ENCODE measurements at regions not wholly inside any gene's neighbourhood (a gene's known extent, or its start where the extent isn't known, plus 50 kb on each side); places are given as distances from the start of the nearest gene placed in this dataset.
"Not testable (repeated sequence)": the region's sequence is repeated elsewhere in the genome, so short reads cannot be mapped to it uniquely, and the experiment has no call there.

DNA sequence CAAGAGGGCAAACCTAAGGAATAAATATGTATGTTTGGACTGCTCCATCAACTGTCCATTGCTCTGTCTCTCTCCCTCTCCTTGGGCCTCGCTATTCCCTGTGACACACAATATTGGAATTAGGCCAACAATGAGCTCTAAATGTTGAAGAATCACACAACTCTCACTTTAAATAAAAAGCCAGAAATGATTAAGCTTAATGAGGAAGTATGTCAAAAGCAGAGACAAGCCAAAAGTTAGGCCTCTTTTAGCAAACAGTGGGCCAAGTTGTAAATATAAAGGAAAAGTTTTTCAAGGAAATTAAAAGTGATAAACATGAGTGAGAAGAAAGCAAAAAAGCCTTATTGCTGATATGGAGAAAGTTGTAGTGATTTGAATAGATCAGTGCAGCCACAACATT lies 141.0 kb downstream of the VGLL3 start:
- TF ChIP-seq, protein P1, sequence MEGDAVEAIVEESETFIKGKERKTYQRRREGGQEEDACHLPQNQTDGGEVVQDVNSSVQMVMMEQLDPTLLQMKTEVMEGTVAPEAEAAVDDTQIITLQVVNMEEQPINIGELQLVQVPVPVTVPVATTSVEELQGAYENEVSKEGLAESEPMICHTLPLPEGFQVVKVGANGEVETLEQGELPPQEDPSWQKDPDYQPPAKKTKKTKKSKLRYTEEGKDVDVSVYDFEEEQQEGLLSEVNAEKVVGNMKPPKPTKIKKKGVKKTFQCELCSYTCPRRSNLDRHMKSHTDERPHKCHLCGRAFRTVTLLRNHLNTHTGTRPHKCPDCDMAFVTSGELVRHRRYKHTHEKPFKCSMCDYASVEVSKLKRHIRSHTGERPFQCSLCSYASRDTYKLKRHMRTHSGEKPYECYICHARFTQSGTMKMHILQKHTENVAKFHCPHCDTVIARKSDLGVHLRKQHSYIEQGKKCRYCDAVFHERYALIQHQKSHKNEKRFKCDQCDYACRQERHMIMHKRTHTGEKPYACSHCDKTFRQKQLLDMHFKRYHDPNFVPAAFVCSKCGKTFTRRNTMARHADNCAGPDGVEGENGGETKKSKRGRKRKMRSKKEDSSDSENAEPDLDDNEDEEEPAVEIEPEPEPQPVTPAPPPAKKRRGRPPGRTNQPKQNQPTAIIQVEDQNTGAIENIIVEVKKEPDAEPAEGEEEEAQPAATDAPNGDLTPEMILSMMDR (conservative IDR thresholded peaks at IDR 0.05): no peak
- TF ChIP-seq ZFX (IDR thresholded peaks at IDR 0.05): no peak

DNA sequence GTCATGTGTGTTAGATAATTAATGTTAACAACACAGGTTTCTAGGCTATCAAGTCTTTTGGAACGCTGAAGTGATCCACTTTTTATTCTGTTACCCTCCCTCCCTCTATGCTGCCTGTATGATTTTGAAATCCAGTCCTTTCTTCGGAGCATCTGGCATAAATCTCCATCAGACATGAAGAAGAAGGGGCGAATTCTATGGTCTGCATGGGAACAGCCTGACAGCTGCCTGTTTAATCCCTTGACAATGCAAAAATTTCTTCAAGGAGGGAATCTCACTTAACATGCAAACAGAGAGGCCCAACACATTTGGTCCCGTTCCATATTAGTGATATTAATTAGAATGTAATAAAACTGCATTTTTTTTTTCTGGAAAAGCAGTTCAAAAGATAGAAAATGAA lies 145.2 kb downstream of the VGLL3 start:
- H3K27ac ChIP-seq: no peak overlapping the region
- no peak for TF ChIP-seq ZFX (IDR thresholded peaks at IDR 0.05)
- TF ChIP-seq, protein P1 (conservative IDR thresholded peaks at IDR 0.05): no peak

More for the DNA sequence above, 141.0 kb downstream of the VGLL3 start:
- H3K27ac ChIP-seq: no peak overlapping the region

DNA sequence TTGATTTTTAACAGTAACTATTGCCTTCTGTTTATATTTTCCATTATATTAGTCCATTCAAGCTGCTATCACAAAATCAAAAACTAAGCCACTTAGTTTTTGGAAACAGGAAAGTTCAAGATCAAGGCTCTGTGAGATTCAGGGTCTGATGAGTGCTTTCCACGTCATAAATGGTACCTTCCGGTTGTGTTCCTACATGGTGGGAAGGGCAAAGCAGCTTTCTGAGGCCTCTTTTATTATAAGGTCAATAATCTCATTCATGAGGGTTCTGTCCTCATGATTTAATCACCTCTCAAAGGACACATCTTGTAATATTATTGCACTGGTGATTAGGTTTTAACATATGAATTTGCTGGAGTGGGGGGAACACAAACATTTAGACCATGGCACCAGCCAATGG lies 152.0 kb downstream of the VGLL3 start:
- TF ChIP-seq, protein P1 (conservative IDR thresholded peaks at IDR 0.05): no peak
- no peak for TF ChIP-seq ZFX (IDR thresholded peaks at IDR 0.05)
- no peak overlapping the region for H3K27ac ChIP-seq

DNA sequence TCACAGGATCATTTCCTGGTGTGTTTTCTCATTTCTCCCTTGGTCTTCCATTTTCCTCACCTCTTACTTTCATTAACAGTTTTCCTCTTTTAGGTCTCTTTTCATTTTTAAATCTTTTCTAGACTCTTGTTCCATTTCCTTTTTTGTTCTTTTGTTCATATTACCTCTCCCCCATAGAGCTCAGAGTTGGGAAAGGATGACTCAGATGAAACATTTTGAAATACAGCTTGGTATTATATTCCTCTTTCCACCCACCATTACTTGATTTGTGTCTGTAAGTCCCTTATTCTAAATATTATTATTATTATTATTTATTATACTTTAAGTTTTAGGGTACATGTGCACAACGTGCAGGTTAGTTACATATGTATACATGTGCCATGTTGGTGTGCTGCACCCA lies 153.1 kb downstream of the VGLL3 start:
- TF ChIP-seq, protein P1 (conservative IDR thresholded peaks at IDR 0.05): no peak
- TF ChIP-seq ZFX (IDR thresholded peaks at IDR 0.05): no peak
- no peak overlapping the region for H3K27ac ChIP-seq

DNA sequence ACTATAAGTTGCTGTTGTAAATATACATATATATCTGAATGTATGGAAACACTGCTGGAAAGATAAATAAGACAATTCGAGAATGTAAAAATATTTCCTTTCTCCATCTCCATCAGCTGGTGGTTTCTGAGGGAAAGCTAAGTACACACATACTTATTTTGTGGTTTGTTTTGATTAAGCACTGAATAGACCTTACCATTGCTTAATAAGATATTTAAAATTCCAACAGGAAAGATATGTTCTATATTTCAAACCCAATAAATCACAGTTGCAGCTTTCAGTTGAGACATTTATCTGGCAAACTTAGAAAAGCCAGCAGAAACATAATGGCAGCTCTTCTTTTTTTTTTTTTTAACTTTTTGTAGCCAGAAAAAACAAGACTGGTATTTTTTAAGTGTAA lies 160.4 kb downstream of the VGLL3 start:
- no peak overlapping the region for H3K27ac ChIP-seq
- TF ChIP-seq ZFX (IDR thresholded peaks at IDR 0.05): no peak
- TF ChIP-seq, protein P1 (conservative IDR thresholded peaks at IDR 0.05): no peak

DNA sequence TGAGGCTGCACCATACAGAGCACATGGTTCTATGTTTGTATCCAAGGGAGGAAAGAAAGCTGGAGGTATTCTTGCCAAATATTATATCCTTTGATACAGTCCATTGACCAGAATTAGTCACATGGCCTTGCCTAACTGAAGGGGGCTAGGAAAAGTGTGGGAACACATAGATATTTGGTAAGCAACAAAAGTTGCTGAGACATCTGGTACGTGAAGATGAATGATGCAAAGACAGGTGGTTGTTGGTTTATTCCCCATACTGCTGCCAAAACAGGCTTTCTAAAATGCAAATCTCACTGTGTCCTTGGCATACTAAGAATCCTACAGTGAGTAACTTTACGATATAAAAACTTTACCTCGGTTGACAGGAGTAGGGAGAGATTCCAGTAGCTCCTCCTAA lies 162.2 kb downstream of the VGLL3 start:
- no peak overlapping the region for H3K27ac ChIP-seq
- TF ChIP-seq ZFX (IDR thresholded peaks at IDR 0.05): no peak
- TF ChIP-seq, protein P1 (conservative IDR thresholded peaks at IDR 0.05): no peak

DNA sequence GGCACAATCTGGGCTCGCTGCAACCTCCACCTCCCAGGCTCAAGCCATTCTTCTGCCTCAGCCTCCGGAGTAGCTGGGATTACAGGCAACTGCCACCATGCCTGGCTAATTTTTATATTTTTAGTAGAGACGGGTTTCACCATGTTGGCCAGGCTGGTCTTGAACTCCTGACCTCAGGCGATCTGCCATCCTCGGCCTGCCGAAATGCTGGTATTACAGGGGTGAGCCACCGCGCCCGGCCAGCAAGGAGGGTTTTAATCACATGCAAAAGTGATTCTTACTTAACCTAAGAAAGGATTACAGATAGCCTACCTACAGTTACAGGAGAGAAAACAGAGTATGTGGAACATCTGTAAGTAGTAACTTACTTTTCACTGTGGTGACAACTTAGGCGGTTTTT lies 163.4 kb downstream of the VGLL3 start:
- H3K27ac ChIP-seq: not testable (repeated sequence)

DNA sequence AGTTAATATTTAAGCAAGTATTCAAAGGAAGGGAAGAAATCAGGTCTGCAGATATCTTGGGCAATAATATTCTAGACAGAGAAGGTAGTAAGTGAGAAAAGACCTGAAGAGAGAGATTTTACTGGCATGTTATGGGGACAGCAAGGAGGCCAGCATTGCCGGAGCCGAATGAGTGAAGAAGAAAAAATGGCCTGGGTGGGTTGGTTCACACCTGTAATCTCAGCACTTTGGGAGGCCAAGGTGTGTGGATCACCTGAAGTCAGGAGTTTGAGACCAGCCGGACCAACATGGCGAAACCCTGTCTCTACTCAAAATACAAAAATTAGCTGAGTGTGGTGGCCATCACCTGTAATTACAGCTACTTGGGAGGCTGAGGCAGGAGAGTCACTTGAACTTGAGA lies 164.7 kb downstream of the VGLL3 start:
- H3K27ac ChIP-seq: no peak overlapping the region
- no peak for TF ChIP-seq ZFX (IDR thresholded peaks at IDR 0.05)
- TF ChIP-seq, protein P1 (conservative IDR thresholded peaks at IDR 0.05): no peak
